ENCODE measurements at regions not wholly inside any gene's neighbourhood (a gene's known extent, or its start where the extent isn't known, plus 50 kb on each side); places are given as distances from the start of the nearest gene placed in this dataset.

- no peak for DNase-seq
Observed at GRCh38 chr22:44423556-44424358, 74.3 kb downstream of the RTL6 start.

- no peak for DNase-seq
Observed at GRCh38 chr22:44422746-44423380, 75.2 kb downstream of the RTL6 start.

- no peak for DNase-seq
Observed at GRCh38 chr22:44419429-44419828, 78.6 kb downstream of the RTL6 start.

GRCh38 chr22:44413211-44413610 lies 84.8 kb downstream of the RTL6 start:
- DNase-seq, result no peak

- no peak for DNase-seq
Observed at GRCh38 chr22:44412136-44412731, 85.8 kb downstream of the RTL6 start.

- DNase-seq, result no peak
Observed at GRCh38 chr22:44411226-44412135, 86.6 kb downstream of the RTL6 start.

GRCh38 chr22:44410451-44410991 lies 87.5 kb downstream of the RTL6 start:
- DNase-seq, result no peak

GRCh38 chr22:44409974-44410316 lies 88.1 kb downstream of the RTL6 start:
- no peak for DNase-seq

GRCh38 chr22:44409211-44409973 lies 88.6 kb downstream of the RTL6 start:
- no peak for DNase-seq

- no peak for DNase-seq
Observed at GRCh38 chr22:44408829-44409192, 89.2 kb downstream of the RTL6 start.

GRCh38 chr22:44407987-44408828 lies 89.8 kb downstream of the RTL6 start:
- no peak for DNase-seq

GRCh38 chr22:44407171-44407986 lies 90.7 kb downstream of the RTL6 start:
- DNase-seq, result no peak

- DNase-seq, result no peak
Observed at GRCh38 chr22:44406341-44407170, 91.5 kb downstream of the RTL6 start.

- no peak for DNase-seq
Observed at GRCh38 chr22:44405661-44406060, 92.4 kb downstream of the RTL6 start.

GRCh38 chr22:44404341-44405020 lies 91.7 kb upstream of the SHISAL1 start:
- DNase-seq, result no peak

GRCh38 chr22:44403602-44404329 lies 91.0 kb upstream of the SHISAL1 start:
- DNase-seq, result no peak

GRCh38 chr22:44403166-44403565 lies 90.4 kb upstream of the SHISAL1 start:
- no peak for DNase-seq
